Chondrocyte (in vitro differentiated cells): ENCODE measurements at regions not wholly inside any gene's neighbourhood (a gene's known extent, or its start where the extent isn't known, plus 50 kb on each side); places are given as distances from the start of the nearest gene placed in this dataset.
"Not testable (repeated sequence)": the region's sequence is repeated elsewhere in the genome, so short reads cannot be mapped to it uniquely, and the experiment has no call there.

ENCODE experiments used
- DNase-seq: peaks from one replicate; pipeline ENCODE4 v3.0.0; 2021; ENCODE audit warnings: mixed read lengths, low spot score
- H3K27ac Mint-ChIP-seq: one replicate; pipeline ENCODE4 v1.8.0; 2021; ENCODE audit warnings: mild to moderate bottlenecking, moderate library complexity, mixed read lengths; ENCODE audit not compliant: unreplicated experiment
- H3K27me3 Mint-ChIP-seq: 2 replicates; pipeline ENCODE4 v1.8.0; 2021; ENCODE audit warnings: low read depth, mixed read lengths
- H3K36me3 Mint-ChIP-seq: 2 replicates; pipeline ENCODE4 v1.8.0; 2021; ENCODE audit warnings: low read depth, mixed read lengths
- H3K4me1 Mint-ChIP-seq: 2 replicates; pipeline ENCODE4 v1.8.0; 2021; ENCODE audit warnings: low read depth, mild to moderate bottlenecking, mixed read lengths
- H3K4me3 Mint-ChIP-seq: one replicate; pipeline ENCODE4 v1.8.0; 2021; ENCODE audit warnings: mild to moderate bottlenecking, moderate library complexity, mixed read lengths; ENCODE audit not compliant: unreplicated experiment
- H3K9me3 Mint-ChIP-seq: 2 replicates; pipeline ENCODE4 v1.8.0; 2021; ENCODE audit warnings: low read depth, mixed read lengths
- TF ChIP-seq, protein P1 (sequence below): fragments of 200-600 bp; sonication (generic); IDR thresholded peaks from 2 replicates; pipeline ENCODE4 v1.5.0; 2021; ENCODE audit warnings: antibody characterized with exemption, mild to moderate bottlenecking, moderate library complexity

DNA sequence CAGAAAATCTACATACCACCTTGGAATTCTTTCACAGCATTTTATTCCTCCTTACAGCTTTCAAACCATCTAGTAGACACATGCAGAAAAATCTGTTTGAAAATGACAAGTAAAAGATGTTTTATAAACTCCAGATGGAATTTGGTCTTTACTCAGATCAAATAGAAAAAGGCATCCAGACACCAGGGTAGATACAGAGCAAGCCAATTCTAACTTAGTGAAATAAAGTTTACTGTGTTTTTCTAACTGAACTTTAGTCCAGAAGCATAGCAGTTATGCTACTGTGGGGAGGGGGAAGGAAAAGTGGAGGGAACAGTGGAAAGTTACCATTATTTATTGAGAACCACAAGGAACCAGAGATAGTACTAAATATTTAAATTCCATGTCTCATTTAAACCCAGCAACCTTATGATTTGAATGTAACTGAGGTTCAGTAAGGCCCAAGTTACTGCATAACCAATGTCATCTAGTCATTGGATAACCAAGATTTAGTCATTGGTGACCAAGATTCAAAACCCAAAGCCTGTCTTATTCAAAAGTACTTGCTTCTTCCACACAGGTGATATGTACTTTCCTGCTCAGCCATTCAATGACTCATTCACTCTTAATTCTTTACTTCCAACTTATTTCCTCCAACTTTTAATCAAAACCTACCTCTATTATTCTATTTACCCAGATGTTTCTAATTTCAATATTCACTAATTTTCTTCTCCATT, 57.7 kb downstream of the RAD51AP2 start:
- H3K27ac Mint-ChIP-seq: no peak overlapping the region
- no peaks in the 10 kb centered on the region for H3K4me1 Mint-ChIP-seq
- TF ChIP-seq, protein P1, sequence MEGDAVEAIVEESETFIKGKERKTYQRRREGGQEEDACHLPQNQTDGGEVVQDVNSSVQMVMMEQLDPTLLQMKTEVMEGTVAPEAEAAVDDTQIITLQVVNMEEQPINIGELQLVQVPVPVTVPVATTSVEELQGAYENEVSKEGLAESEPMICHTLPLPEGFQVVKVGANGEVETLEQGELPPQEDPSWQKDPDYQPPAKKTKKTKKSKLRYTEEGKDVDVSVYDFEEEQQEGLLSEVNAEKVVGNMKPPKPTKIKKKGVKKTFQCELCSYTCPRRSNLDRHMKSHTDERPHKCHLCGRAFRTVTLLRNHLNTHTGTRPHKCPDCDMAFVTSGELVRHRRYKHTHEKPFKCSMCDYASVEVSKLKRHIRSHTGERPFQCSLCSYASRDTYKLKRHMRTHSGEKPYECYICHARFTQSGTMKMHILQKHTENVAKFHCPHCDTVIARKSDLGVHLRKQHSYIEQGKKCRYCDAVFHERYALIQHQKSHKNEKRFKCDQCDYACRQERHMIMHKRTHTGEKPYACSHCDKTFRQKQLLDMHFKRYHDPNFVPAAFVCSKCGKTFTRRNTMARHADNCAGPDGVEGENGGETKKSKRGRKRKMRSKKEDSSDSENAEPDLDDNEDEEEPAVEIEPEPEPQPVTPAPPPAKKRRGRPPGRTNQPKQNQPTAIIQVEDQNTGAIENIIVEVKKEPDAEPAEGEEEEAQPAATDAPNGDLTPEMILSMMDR: no peak
- DNase-seq: no peak
- H3K27me3 Mint-ChIP-seq: peaks cover 6% of the 10 kb centered on the region
- H3K36me3 Mint-ChIP-seq: no peaks in the 10 kb centered on the region
- H3K4me3 Mint-ChIP-seq: no peak overlapping the region
- H3K9me3 Mint-ChIP-seq: no peaks in the 10 kb centered on the region

DNA sequence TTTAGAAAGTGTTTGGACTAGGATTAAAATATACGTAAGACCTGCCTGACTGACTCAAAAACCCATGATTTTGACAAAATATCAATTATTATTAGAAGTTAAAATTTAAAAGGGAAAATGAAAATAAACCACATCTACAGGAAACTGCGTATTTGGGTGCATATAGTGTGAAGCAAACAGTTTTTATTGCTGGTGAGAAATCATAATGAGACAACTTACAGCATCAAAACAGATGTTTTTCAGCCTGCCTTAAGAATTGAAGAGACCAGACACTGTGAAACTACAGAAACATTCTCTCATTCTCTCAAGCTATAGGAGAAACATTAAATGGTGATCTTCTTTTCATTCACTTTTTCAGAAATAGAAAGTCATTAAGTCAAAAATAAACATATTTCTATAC, 62.9 kb downstream of the RAD51AP2 start:
- no peaks in the 10 kb centered on the region for H3K4me1 Mint-ChIP-seq
- no peaks in the 10 kb centered on the region for H3K9me3 Mint-ChIP-seq
- no peaks in the 10 kb centered on the region for H3K36me3 Mint-ChIP-seq
- no peak overlapping the region for H3K4me3 Mint-ChIP-seq
- TF ChIP-seq, protein P1: no peak
- H3K27me3 Mint-ChIP-seq: peaks cover 10% of the 10 kb centered on the region
- no peak for DNase-seq
- no peak overlapping the region for H3K27ac Mint-ChIP-seq

DNA sequence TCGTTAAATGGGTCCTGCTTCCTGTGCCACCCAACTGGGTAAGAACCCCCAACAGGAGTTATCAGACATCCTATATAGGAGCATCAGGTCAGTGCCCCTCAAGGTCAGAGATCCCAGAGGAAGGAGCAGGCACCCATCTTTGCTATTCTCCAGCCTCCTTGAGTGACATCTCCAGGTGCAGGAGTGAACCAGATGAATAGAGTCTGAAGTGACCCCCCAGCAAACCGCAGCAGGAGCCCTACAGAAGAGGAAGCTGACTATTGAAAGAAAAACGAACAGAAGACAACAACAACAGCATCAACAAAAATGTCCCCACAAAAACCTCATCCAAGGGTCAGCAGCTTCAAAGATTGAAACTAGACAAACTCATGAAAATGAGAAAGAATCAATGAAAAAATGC, 72.0 kb downstream of the RAD51AP2 start:
- H3K4me1 Mint-ChIP-seq, H3K27ac Mint-ChIP-seq, H3K27me3 Mint-ChIP-seq, H3K4me3 Mint-ChIP-seq, DNase-seq, H3K36me3 Mint-ChIP-seq: not testable (repeated sequence)
- H3K9me3 Mint-ChIP-seq: peaks cover 17% of the 10 kb centered on the region

DNA sequence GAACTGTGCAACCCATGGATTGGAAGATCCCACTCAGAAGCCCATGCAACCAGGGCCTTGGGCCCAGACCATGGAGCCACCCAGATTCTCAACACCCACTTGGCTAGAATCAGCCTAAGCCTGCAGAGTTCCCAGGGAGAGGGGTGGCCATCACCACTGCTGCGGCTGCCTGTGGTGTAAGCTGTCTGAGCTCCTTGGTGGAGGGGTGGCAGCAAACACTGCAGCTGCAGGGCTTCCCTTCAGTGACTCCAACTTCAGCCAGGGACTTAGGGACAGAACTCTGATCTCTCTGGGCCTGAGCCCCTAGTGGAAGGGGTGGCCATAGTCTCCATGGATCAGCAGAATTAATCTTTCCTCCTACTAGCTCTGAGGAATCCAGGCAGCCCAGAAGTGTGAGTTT, 72.5 kb downstream of the RAD51AP2 start:
- no peaks in the 10 kb centered on the region for H3K36me3 Mint-ChIP-seq
- H3K9me3 Mint-ChIP-seq: peaks cover 17% of the 10 kb centered on the region
- DNase-seq: no peak
- no peak overlapping the region for H3K4me3 Mint-ChIP-seq
- no peaks in the 10 kb centered on the region for H3K4me1 Mint-ChIP-seq
- no peak overlapping the region for H3K27ac Mint-ChIP-seq
- TF ChIP-seq, protein P1: no peak
- H3K27me3 Mint-ChIP-seq: peaks cover 5% of the 10 kb centered on the region

DNA sequence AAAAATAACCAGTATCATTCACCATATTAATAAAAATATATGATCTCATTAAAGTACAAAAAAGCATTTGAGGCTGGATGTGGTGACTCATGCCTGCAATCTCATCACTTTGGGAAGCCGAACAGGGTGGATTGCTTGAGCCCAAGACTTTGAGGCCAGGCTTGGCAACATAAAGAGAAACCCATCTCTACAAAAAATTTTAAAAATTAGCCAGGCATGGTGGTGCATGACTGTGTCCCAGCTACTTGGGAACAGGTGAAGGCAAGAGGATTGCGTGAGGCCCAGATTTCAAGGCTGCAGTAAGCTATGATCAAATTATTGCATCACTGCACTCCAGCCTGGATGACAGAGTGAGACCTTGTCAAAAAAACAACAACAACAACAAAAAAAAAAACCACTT, 75.9 kb downstream of the RAD51AP2 start:
- Mint-ChIP-seq H3K4me3 (no peak overlapping the region), H3K27ac (no peak overlapping the region)
- no peak for DNase-seq

More for the DNA sequence above, 75.9 kb downstream of the RAD51AP2 start:
- H3K9me3 Mint-ChIP-seq: no peaks in the 10 kb centered on the region
- TF ChIP-seq, protein P1: no peak
- no peaks in the 10 kb centered on the region for H3K36me3 Mint-ChIP-seq
- no peaks in the 10 kb centered on the region for H3K4me1 Mint-ChIP-seq
- peaks cover 5% of the 10 kb centered on the region for H3K27me3 Mint-ChIP-seq
